A549 (cell line): ENCODE measurements at regions not wholly inside any gene's neighbourhood (a gene's known extent, or its start where the extent isn't known, plus 50 kb on each side); places are given as distances from the start of the nearest gene placed in this dataset.

Experiments used
- CTCF ChIP-seq: fragments of >200 bp; sonication (Bioruptor Twin); formaldehyde crosslinking; IDR thresholded peaks from 3 replicates; pipeline ENCODE4 v1.5.1; 2016
- EP300 ChIP-seq, 2 experiments: fragments of >200 bp; sonication (Bioruptor Twin); formaldehyde crosslinking; IDR thresholded peaks; 2 replicates in 1 of 2; 3 replicates in 1 of 2; pipeline ENCODE4 v1.6.1; 2016 to 2017
- REST ChIP-seq: fragments of 200-600 bp; sonication (generic); IDR thresholded peaks from 2 replicates; pipeline ENCODE4 v1.6.1; 2016; ENCODE audit warnings: antibody characterized with exemption, mild to moderate bottlenecking, moderate library complexity
- RFX5 ChIP-seq: fragments of 450-650 bp; IDR thresholded peaks from 2 replicates; pipeline ENCODE4 v1.7.1; 2014; ENCODE audit warnings: antibody characterized with exemption, mild to moderate bottlenecking, moderate library complexity

- TF ChIP-seq EP300 (IDR thresholded peaks at IDR 0.05) (no peak), REST (no peak), RFX5 (no peak), CTCF (no peak)
These were observed 51.1 kb upstream of the STX16 start for GRCh38 chr20:58599966-58600365.
